PC-9 (cell line): ENCODE measurements at regions not wholly inside any gene's neighbourhood (a gene's known extent, or its start where the extent isn't known, plus 50 kb on each side); places are given as distances from the start of the nearest gene placed in this dataset.

Source experiments
- CTCF ChIP-seq: fragments of 200-600 bp; sonication (generic); conservative IDR thresholded peaks from 2 replicates; pipeline ENCODE4 v1.6.1; 2017; ENCODE audit warnings: mixed run types, antibody characterized with exemption, mild to moderate bottlenecking, moderate library complexity
- EZH2 ChIP-seq: fragments of 200-600 bp; sonication (generic); IDR thresholded peaks from 2 replicates; pipeline ENCODE4 v1.8.0; 2017; ENCODE audit warnings: antibody characterized with exemption, low read depth

GRCh38 chr3:30154853-30155252, 451.5 kb upstream of the TGFBR2 start:
- TF ChIP-seq CTCF (no peak), EZH2 (no peak)
